Neuronal stem cell (in vitro differentiated cells): ENCODE measurements at regions not wholly inside any gene's neighbourhood (a gene's known extent, or its start where the extent isn't known, plus 50 kb on each side); places are given as distances from the start of the nearest gene placed in this dataset.

Source experiments
- DNase-seq: peaks from one replicate; pipeline ENCODE4 v3.0.0-alpha.2; 2013; ENCODE audit warnings: low spot score
- H2AFZ ChIP-seq: one replicate; pipeline ENCODE4 v1.6.1; 2013; ENCODE audit warnings: mild to moderate bottlenecking, low read length, inconsistent platforms
- H2AK5ac ChIP-seq: 2 replicates; pipeline ENCODE4 v1.6.1; 2013; ENCODE audit warnings: low read depth, mild to moderate bottlenecking, inconsistent platforms, low read length, moderate library complexity, mixed read lengths
- H2BK120ac ChIP-seq: 2 replicates; pipeline ENCODE4 v1.6.1; 2013; ENCODE audit warnings: low read depth, mild to moderate bottlenecking, inconsistent platforms, low read length, moderate library complexity, mixed read lengths
- H2BK12ac ChIP-seq: one replicate; pipeline ENCODE4 v1.6.1; 2013; ENCODE audit warnings: low read length, inconsistent platforms
- H2BK15ac ChIP-seq: 2 replicates; pipeline ENCODE4 v1.6.1; 2013; ENCODE audit warnings: mild to moderate bottlenecking, low read length, inconsistent platforms, mixed read lengths
- H2BK5ac ChIP-seq: one replicate; pipeline ENCODE4 v1.6.1; 2013; ENCODE audit warnings: inconsistent platforms, mild to moderate bottlenecking, low read length, moderate library complexity
- H3K14ac ChIP-seq: one replicate; pipeline ENCODE4 v1.6.1; 2013; ENCODE audit warnings: low read length, inconsistent platforms
- H3K18ac ChIP-seq: 2 replicates; pipeline ENCODE4 v1.6.1; 2013; ENCODE audit warnings: low read length, inconsistent platforms
- H3K23ac ChIP-seq: 2 replicates; pipeline ENCODE4 v1.6.1; 2013; ENCODE audit warnings: low read depth, mild to moderate bottlenecking, mixed read lengths, low read length, inconsistent platforms; ENCODE audit not compliant: poor library complexity
- H3K27ac ChIP-seq: replicated peaks from 3 replicates; pipeline ENCODE4 v1.5.1; 2013; ENCODE audit warnings: low read length, inconsistent platforms
- H3K27me3 ChIP-seq, 3 experiments: 2 replicates each; pipeline ENCODE4 v1.6.1; 2013; ENCODE audit warnings: low read length in 3 of 3, mild to moderate bottlenecking in 2 of 3, inconsistent platforms in 1 of 3, low read depth in 1 of 3, mixed read lengths in 1 of 3, moderate library complexity in 1 of 3; ENCODE audit not compliant: control insufficient read depth in 3 of 3, insufficient read depth in 3 of 3
- H3K36me3 ChIP-seq, 2 donors: replicated peaks in 1 of 2; 2 replicates each; pipeline ENCODE4 v1.6.1; 2013; ENCODE audit warnings: low read length in 2 of 2; ENCODE audit not compliant: control insufficient read depth in 2 of 2, insufficient read depth in 2 of 2
- H3K4ac ChIP-seq: 2 replicates; pipeline ENCODE4 v1.6.1; 2013; ENCODE audit warnings: inconsistent platforms, mild to moderate bottlenecking, low read length, moderate library complexity
- H3K4me1 ChIP-seq, 2 donors: 1 replicate in 1 of 2; 2 replicates in 1 of 2; pipeline ENCODE4 v1.6.1; 2013; ENCODE audit warnings: low read length in 2 of 2, low read depth in 1 of 2; ENCODE audit not compliant: control insufficient read depth in 2 of 2, insufficient read depth in 1 of 2
- H3K4me2 ChIP-seq: one replicate; pipeline ENCODE4 v1.6.1; 2013; ENCODE audit warnings: mild to moderate bottlenecking, low read length, inconsistent platforms; ENCODE audit not compliant: insufficient read depth, poor library complexity, severe bottlenecking
- H3K4me3 ChIP-seq, 2 donors: 2 replicates each; pipeline ENCODE4 v1.5.1; 2013; ENCODE audit warnings: low read length in 2 of 2, mild to moderate bottlenecking in 2 of 2, inconsistent platforms in 1 of 2, moderate library complexity in 1 of 2
- H3K79me1 ChIP-seq: one replicate; pipeline ENCODE4 v1.6.1; 2013; ENCODE audit warnings: low read depth, mild to moderate bottlenecking, inconsistent platforms, low read length, moderate library complexity
- H3K9ac ChIP-seq: one replicate; pipeline ENCODE4 v1.6.1; 2013; ENCODE audit warnings: mild to moderate bottlenecking, low read depth, low read length, inconsistent platforms; ENCODE audit not compliant: poor library complexity
- H3K9me3 ChIP-seq, 2 donors: replicated peaks in 1 of 2; 2 replicates each; pipeline versions ENCODE3 to v1.6.1; 2013; ENCODE audit warnings: low read length in 2 of 2, mild to moderate bottlenecking in 2 of 2, inconsistent platforms in 1 of 2, low read depth in 1 of 2, mixed read lengths in 1 of 2, moderate library complexity in 1 of 2; ENCODE audit not compliant: control insufficient read depth in 2 of 2, insufficient read depth in 1 of 2
- H4K8ac ChIP-seq: one replicate; pipeline ENCODE4 v1.6.1; 2013; ENCODE audit warnings: low read depth, mild to moderate bottlenecking, inconsistent platforms, low read length, moderate library complexity
- H4K91ac ChIP-seq: one replicate; pipeline ENCODE4 v1.6.1; 2013; ENCODE audit warnings: low read length, low read depth, mild to moderate bottlenecking, inconsistent platforms; ENCODE audit not compliant: poor library complexity
- WGBS, 2 donors: extraction: QIAGEN DNeasy Blood & Tissue Kit; methylation state at CpG; one replicate each; pipeline ENCODE4 v1.1.7; 2013; ENCODE audit warnings: missing lambda C conversion rate in 2 of 2, mixed read lengths in 1 of 2; ENCODE audit not compliant: insufficient read length in 2 of 2, insufficient replicate concordance in 1 of 2; ENCODE audit errors: extremely low coverage in 2 of 2; 5-methylcytosine and 5-hydroxymethylcytosine counted together

DNA sequence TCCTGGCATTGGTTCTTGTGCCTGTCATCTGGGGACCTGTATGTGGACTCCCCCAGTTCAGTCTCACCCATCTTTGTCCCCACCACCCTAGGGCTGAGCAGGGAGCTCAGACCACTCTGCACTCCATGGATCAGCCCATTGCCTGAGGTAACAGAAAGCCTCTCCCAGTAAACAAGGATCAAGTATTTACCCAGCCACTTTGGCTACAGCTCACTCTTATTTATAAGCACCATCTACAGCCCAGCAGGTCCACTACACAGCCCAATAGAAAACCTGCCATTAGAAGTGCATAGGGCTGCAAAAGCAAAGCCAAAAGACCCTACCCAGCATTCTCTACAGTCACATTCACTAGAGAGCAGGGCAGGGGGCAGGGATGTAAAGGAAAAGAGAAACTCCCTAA, 335.0 kb upstream of the SYNCRIP start:
- no peak for DNase-seq
- H2BK12ac ChIP-seq, result no peak overlapping the region
- no peak overlapping the region for H3K4ac ChIP-seq
- no peak overlapping the region for H3K27ac ChIP-seq
- H3K18ac ChIP-seq, result no peak overlapping the region
- H4K91ac ChIP-seq, result no peak overlapping the region
- no peaks in the 10 kb centered on the region for H3K36me3 ChIP-seq
- H3K9me3 ChIP-seq, result no peaks in the 10 kb centered on the region
- H3K79me1 ChIP-seq, result no peaks in the 10 kb centered on the region
- H2BK120ac ChIP-seq, result no peak overlapping the region
- no peak overlapping the region for H2AFZ ChIP-seq
- H3K14ac ChIP-seq, result no peak overlapping the region
- no peak overlapping the region for H3K4me2 ChIP-seq
- H3K27me3 ChIP-seq, result no peaks in the 10 kb centered on the region
- no peak overlapping the region for H3K23ac ChIP-seq
- H4K8ac ChIP-seq, result no peak overlapping the region
- H2BK5ac ChIP-seq, result no peak overlapping the region
- no peak overlapping the region for H3K4me3 ChIP-seq
- no peak overlapping the region for H3K9ac ChIP-seq
- H3K4me1 ChIP-seq, result no peaks in the 10 kb centered on the region
- no peak overlapping the region for H2AK5ac ChIP-seq
- no peak overlapping the region for H2BK15ac ChIP-seq

DNA sequence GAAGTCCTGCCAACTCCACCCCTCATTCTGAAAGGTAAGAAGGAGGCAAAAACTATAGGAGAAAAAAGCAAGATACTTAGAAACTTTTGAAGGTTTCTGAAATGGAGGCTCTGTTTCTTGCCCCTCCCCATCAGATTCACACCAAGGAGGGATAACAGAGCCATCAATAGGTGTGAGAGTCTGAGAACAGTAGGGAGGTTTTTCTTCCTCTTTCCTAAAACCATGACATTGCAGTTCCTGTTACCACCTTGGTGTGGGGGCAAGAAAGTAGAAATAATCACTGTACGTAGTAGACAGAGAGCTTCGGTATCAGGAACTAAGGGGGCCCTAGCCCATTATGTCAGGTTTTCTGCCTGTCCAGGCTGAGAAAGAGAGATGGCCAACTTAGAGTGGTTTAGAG, 333.3 kb upstream of the SYNCRIP start:
- Histone ChIP-seq H3K79me1 (no peaks in the 10 kb centered on the region), H3K18ac (no peak overlapping the region), H3K9ac (no peak overlapping the region), H3K36me3 (no peaks in the 10 kb centered on the region), H2AK5ac (no peak overlapping the region), H3K14ac (no peak overlapping the region), H4K8ac (no peak overlapping the region), H3K4ac (no peak overlapping the region), H2BK120ac (no peak overlapping the region), H3K9me3 (no peaks in the 10 kb centered on the region), H2AFZ (no peak overlapping the region), H3K27me3 (no peaks in the 10 kb centered on the region), H3K4me2 (no peak overlapping the region), H4K91ac (no peak overlapping the region), H3K4me3 (no peak overlapping the region), H3K23ac (no peak overlapping the region), H2BK15ac (no peak overlapping the region), H2BK5ac (no peak overlapping the region), H2BK12ac (no peak overlapping the region), H3K27ac (no peak overlapping the region), H3K4me1 (no peaks in the 10 kb centered on the region)
- no CpG with 5 or more reads among the region's 2 CpGs for WGBS, 2 donors
- no peak for DNase-seq

DNA sequence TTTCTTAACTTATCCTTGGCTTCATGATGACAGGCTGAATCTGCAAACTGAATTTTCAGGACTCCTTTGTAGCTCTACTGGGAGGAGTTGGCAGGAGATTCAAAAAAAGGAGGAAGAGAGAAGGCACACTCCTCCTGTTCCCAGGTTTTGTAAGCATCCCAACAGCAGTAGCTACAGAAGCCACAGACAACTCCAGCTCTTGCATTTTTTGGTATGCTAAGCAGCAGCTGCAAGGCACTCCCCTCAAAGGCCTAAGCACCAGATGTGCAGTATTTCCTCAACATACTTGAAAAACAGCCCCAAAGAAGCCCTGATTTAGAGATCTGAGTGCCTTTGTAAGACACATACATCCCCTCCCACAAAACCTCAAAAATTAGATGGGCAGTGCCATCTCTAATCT, 328.6 kb upstream of the SYNCRIP start:
- Histone ChIP-seq H3K9me3 (no peaks in the 10 kb centered on the region), H4K91ac (no peak overlapping the region), H4K8ac (no peak overlapping the region), H3K4ac (no peak overlapping the region), H2BK5ac (no peak overlapping the region), H3K79me1 (no peaks in the 10 kb centered on the region), H2BK120ac (no peak overlapping the region), H3K27ac (no peak overlapping the region), H3K23ac (no peak overlapping the region), H3K9ac (no peak overlapping the region), H2BK12ac (no peak overlapping the region), H3K27me3 (no peaks in the 10 kb centered on the region), H3K4me1 (peaks cover 0 to 3% of the 10 kb centered on the region in 2 donors), H2BK15ac (no peak overlapping the region), H3K14ac (no peak overlapping the region), H3K4me3 (no peak overlapping the region), H3K36me3 (no peaks in the 10 kb centered on the region), H2AFZ (no peak overlapping the region), H3K18ac (no peak overlapping the region), H3K4me2 (no peak overlapping the region), H2AK5ac (no peak overlapping the region)
- DNase-seq, result no peak

DNA sequence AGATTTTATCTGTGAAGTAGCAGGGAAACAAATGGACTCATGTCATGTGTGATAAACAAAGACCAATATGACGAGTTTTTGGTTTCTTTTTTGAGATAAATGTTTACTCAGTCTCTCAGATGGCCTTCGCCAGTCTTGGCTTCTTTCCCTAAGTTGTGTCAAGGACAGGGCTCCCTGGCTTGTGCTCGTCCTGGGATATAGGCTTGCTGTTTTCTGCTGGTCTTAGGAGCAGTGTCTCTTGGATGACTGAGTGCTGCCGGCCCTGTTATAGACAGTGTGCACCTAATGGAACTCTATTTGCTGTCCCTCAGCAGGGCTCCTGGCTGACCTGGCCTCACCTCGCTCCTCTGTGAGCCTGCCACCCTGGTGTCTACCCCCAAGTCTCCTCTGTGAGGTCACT, 324.1 kb upstream of the SYNCRIP start:
- DNase-seq, result no peak
- Histone ChIP-seq H4K8ac (no peak overlapping the region), H3K4ac (no peak overlapping the region), H2AFZ (no peak overlapping the region), H3K4me1 (peaks cover 0 to 3% of the 10 kb centered on the region in 2 donors), H2BK120ac (no peak overlapping the region), H3K23ac (no peak overlapping the region), H3K18ac (no peak overlapping the region), H3K36me3 (no peaks in the 10 kb centered on the region), H2BK5ac (no peak overlapping the region), H2BK15ac (no peak overlapping the region), H2BK12ac (peak overlapping the region; percentile 36), H3K4me2 (no peak overlapping the region), H3K14ac (no peak overlapping the region), H2AK5ac (no peak overlapping the region), H3K79me1 (no peaks in the 10 kb centered on the region), H3K9me3 (no peaks in the 10 kb centered on the region), H3K27ac (no peak overlapping the region), H3K4me3 (no peak overlapping the region), H4K91ac (no peak overlapping the region), H3K27me3 (no peaks in the 10 kb centered on the region), H3K9ac (no peak overlapping the region)
- WGBS, 2 donors, result no CpG with 5 or more reads among the region's 5 CpGs
